ENCODE measurements at regions not wholly inside any gene's neighbourhood (a gene's known extent, or its start where the extent isn't known, plus 50 kb on each side); places are given as distances from the start of the nearest gene placed in this dataset.

- intact Hi-C loops (cut with DNase I), result no loop called here
These were observed 96.7 kb upstream of the CDH5 start for GRCh38 chr16:66269617-66270332.

GRCh38 chr16:66267292-66268014 lies 99.0 kb upstream of the CDH5 start:
- intact Hi-C loops (cut with DNase I), result no loop called here
- no peak for DNase-seq (ENCODE audit: low spot score)

More at GRCh38 chr16:66269617-66270332, 96.7 kb upstream of the CDH5 start:
- peak; percentile 26 for DNase-seq (ENCODE audit: low spot score)

GRCh38 chr16:66266436-66267291 lies 99.8 kb upstream of the CDH5 start:
- peak; percentile 90 for DNase-seq (ENCODE audit: low spot score)
- intact Hi-C loops (cut with DNase I), result no loop called here

GRCh38 chr16:66265556-66266141 lies 100.8 kb upstream of the CDH5 start:
- DNase-seq (ENCODE audit: low spot score), result no peak
- intact Hi-C loops (cut with DNase I), result no loop called here

- intact Hi-C loops (cut with DNase I), result no loop called here
- no peak for DNase-seq (ENCODE audit: low spot score)
These were observed 101.5 kb upstream of the CDH5 start for GRCh38 chr16:66265048-66265415.

GRCh38 chr16:66264311-66265047 lies 102.0 kb upstream of the CDH5 start:
- intact Hi-C loops (cut with DNase I), result no loop called here
- DNase-seq (ENCODE audit: low spot score), result no peak

- intact Hi-C loops (cut with DNase I), result loop anchor here in 1 of 2 donors (1.0 kb wide), 1 partner anchor 28 kb away; no protein-coding TSS in a partner anchor
- DNase-seq (ENCODE audit: low spot score), result no peak
These were observed 102.5 kb upstream of the CDH5 start for GRCh38 chr16:66263973-66264310.

GRCh38 chr16:66263168-66263972 lies 103.1 kb upstream of the CDH5 start:
- intact Hi-C loops (cut with DNase I), result loop anchor here in 1 of 2 donors (1.0 kb wide), 1 partner anchor 27 kb away; no protein-coding TSS in a partner anchor

GRCh38 chr16:66262253-66263167 lies 104.0 kb upstream of the CDH5 start:
- intact Hi-C loops (cut with DNase I), result loop anchor here in 1 of 2 donors (1.0 kb wide), 1 partner anchor 26 kb away; no protein-coding TSS in a partner anchor
- peak; percentile 88 for DNase-seq (ENCODE audit: low spot score)

More at GRCh38 chr16:66263168-66263972, 103.1 kb upstream of the CDH5 start:
- DNase-seq (ENCODE audit: low spot score), result no peak

GRCh38 chr16:66261826-66262225 lies 104.7 kb upstream of the CDH5 start:
- intact Hi-C loops (cut with DNase I), result no loop called here

GRCh38 chr16:66260522-66261254 lies 105.8 kb upstream of the CDH5 start:
- intact Hi-C loops (cut with DNase I), result no loop called here
- no peak for DNase-seq (ENCODE audit: low spot score)

More at GRCh38 chr16:66261826-66262225, 104.7 kb upstream of the CDH5 start:
- no peak for DNase-seq (ENCODE audit: low spot score)

- no peak for DNase-seq (ENCODE audit: low spot score)
- intact Hi-C loops (cut with DNase I), result no loop called here
These were observed 107.3 kb upstream of the CDH5 start for GRCh38 chr16:66258916-66259845.

- intact Hi-C loops (cut with DNase I), result no loop called here
These were observed 109.6 kb upstream of the CDH5 start for GRCh38 chr16:66256919-66257318.

GRCh38 chr16:66255647-66256046 lies 110.8 kb upstream of the CDH5 start:
- DNase-seq (ENCODE audit: low spot score), result peak; percentile 5
- intact Hi-C loops (cut with DNase I), result no loop called here

More at GRCh38 chr16:66256919-66257318, 109.6 kb upstream of the CDH5 start:
- DNase-seq (ENCODE audit: low spot score), result no peak

GRCh38 chr16:66254751-66255150 lies 111.7 kb upstream of the CDH5 start:
- intact Hi-C loops (cut with DNase I), result no loop called here
- no peak for DNase-seq (ENCODE audit: low spot score)
